Loucy (cell line): ENCODE measurements at regions not wholly inside any gene's neighbourhood (a gene's known extent, or its start where the extent isn't known, plus 50 kb on each side); places are given as distances from the start of the nearest gene placed in this dataset.
"Not testable (repeated sequence)": the region's sequence is repeated elsewhere in the genome, so short reads cannot be mapped to it uniquely, and the experiment has no call there.

Experiments
- H2AFZ ChIP-seq: fragments of 200-600 bp; sonication (generic); 2 replicates; pipeline ENCODE4 v1.6.0; 2016; ENCODE audit warnings: antibody characterized with exemption, mild to moderate bottlenecking, low read length, moderate library complexity
- H3F3A ChIP-seq: fragments of 200-600 bp; 2 replicates; pipeline ENCODE4 v1.6.0; 2016; ENCODE audit warnings: antibody characterized with exemption, low read depth, mild to moderate bottlenecking
- H3K27me3 ChIP-seq: fragments of 200-600 bp; sonication (generic); 2 replicates; pipeline ENCODE4 v1.6.1; 2014; ENCODE audit warnings: low read length, mild to moderate bottlenecking; ENCODE audit not compliant: insufficient read depth, poor library complexity, severe bottlenecking
- H3K36me3 ChIP-seq: fragments of 200-600 bp; sonication (generic); 2 replicates; pipeline ENCODE4 v1.6.1; 2016; ENCODE audit warnings: low read length; ENCODE audit not compliant: insufficient read depth
- H3K4me1 ChIP-seq: fragments of 200-600 bp; sonication (generic); 2 replicates; pipeline ENCODE4 v1.5.1; 2014; ENCODE audit warnings: low read length, mild to moderate bottlenecking; ENCODE audit not compliant: insufficient read depth, poor library complexity, severe bottlenecking
- H3K4me2 ChIP-seq: fragments of 200-600 bp; sonication (generic); 2 replicates; pipeline ENCODE4 v1.6.0; 2014; ENCODE audit warnings: antibody characterized with exemption, low read length, low read depth, mild to moderate bottlenecking; ENCODE audit not compliant: poor library complexity, severe bottlenecking
- H3K4me3 ChIP-seq: fragments of 200-600 bp; sonication (generic); 2 replicates; pipeline ENCODE4 v1.5.1; 2014; ENCODE audit warnings: low read length, mild to moderate bottlenecking, mixed read lengths; ENCODE audit not compliant: poor library complexity, severe bottlenecking
- H3K79me2 ChIP-seq: fragments of 200-600 bp; sonication (generic); 2 replicates; pipeline ENCODE4 v1.6.1; 2014; ENCODE audit warnings: low read length; ENCODE audit not compliant: insufficient read depth
- H3K9ac ChIP-seq: fragments of 200-600 bp; sonication (generic); 2 replicates; pipeline ENCODE4 v1.6.0; 2014; ENCODE audit warnings: mild to moderate bottlenecking, low read depth, low read length, moderate library complexity; ENCODE audit not compliant: poor library complexity, severe bottlenecking
- H3K9me2 ChIP-seq: fragments of 200-600 bp; sonication (generic); replicated peaks from 2 replicates; pipeline ENCODE4 v1.6.1; 2016; ENCODE audit warnings: low read depth, low read length, mixed read lengths
- H3K9me3 ChIP-seq: fragments of 200-600 bp; sonication (generic); 2 replicates; pipeline ENCODE4 v1.6.1; 2014; ENCODE audit warnings: mild to moderate bottlenecking, antibody characterized with exemption, low read length, low read depth; ENCODE audit not compliant: insufficient read depth
- H4K20me1 ChIP-seq: fragments of 200-600 bp; sonication (generic); 2 replicates; pipeline ENCODE4 v1.6.0; 2014; ENCODE audit warnings: antibody characterized with exemption, low read length, mild to moderate bottlenecking; ENCODE audit not compliant: insufficient read depth, poor library complexity, severe bottlenecking
- EZH2phosphoT487 ChIP-seq: fragments of 200-600 bp; IDR thresholded peaks from 2 replicates; pipeline ENCODE4 v1.6.1; 2018; ENCODE audit warnings: antibody characterized with exemption, mild to moderate bottlenecking, moderate library complexity, borderline replicate concordance
- TF ChIP-seq, protein P1 (sequence below): fragments of 200-600 bp; sonication (generic); conservative IDR thresholded peaks from 2 replicates; pipeline ENCODE4 v1.5.1; 2014; ENCODE audit warnings: mild to moderate bottlenecking, antibody characterized with exemption, low read length

DNA sequence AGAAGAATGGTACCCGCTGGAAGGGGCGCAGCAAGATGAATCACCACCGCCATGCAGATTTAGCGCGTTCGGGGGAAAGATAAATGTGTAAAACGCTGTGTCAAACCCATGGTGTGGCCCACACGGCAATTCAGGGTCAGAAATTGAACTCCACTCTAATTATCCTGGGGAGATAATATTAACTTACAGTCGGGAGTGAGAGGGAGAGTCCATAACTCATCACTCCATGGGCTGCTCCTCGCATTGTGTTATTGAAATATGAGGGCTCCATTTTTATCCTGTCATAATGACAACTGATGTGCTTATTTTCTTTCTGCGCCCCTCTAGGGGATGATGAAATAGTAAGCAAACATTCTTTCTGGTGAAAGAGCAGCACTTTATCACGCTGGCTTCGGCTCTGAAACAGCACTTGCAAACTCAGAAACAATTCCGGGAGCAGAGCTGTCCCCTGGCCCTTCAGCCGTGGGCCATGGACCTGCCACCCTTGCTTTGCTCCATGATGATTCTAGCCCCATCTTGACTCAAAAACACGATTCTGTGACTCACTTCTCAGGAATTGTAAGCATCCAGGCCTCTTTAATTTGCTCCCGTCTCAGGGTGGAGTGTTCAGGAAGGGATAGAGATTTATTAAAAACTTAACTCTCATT, 431.6 kb downstream of the IRX1 start:
- H3K4me1 ChIP-seq = no peaks in the 10 kb centered on the region

DNA sequence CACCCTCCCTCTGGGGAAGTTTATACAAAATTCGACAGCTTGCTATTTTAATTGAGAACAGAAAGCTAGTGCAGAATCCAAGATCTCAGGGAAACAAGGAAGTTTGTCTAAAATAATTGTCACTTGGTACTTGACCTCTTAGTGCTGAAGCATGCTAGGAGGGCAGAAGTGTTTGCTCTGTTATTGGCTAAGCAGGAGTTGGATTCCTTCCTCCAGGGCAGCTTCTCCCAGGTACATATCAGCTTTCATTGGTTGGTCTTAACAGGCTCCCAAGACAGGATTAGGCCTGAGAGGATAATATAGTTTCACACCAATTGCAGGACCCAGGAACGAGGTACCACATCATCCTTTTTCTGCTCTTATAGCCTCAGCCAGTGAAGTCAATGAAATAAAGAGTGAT, 432.8 kb downstream of the IRX1 start:
- TF ChIP-seq, protein P1, sequence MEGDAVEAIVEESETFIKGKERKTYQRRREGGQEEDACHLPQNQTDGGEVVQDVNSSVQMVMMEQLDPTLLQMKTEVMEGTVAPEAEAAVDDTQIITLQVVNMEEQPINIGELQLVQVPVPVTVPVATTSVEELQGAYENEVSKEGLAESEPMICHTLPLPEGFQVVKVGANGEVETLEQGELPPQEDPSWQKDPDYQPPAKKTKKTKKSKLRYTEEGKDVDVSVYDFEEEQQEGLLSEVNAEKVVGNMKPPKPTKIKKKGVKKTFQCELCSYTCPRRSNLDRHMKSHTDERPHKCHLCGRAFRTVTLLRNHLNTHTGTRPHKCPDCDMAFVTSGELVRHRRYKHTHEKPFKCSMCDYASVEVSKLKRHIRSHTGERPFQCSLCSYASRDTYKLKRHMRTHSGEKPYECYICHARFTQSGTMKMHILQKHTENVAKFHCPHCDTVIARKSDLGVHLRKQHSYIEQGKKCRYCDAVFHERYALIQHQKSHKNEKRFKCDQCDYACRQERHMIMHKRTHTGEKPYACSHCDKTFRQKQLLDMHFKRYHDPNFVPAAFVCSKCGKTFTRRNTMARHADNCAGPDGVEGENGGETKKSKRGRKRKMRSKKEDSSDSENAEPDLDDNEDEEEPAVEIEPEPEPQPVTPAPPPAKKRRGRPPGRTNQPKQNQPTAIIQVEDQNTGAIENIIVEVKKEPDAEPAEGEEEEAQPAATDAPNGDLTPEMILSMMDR = no peak
- TF ChIP-seq EZH2phosphoT487 = no peak
- Histone ChIP-seq H3K9me3 (no peaks in the 10 kb centered on the region), H3K4me2 (no peak overlapping the region), H3K4me1 (no peaks in the 10 kb centered on the region), H3K4me3 (no peak overlapping the region), H3K9me2 (no peaks in the 10 kb centered on the region), H2AFZ (no peak overlapping the region), H3K27me3 (no peaks in the 10 kb centered on the region), H3K36me3 (no peaks in the 10 kb centered on the region), H4K20me1 (no peaks in the 10 kb centered on the region), H3K79me2 (no peaks in the 10 kb centered on the region), H3K9ac (no peak overlapping the region), H3F3A (no peaks in the 10 kb centered on the region)

More for the DNA sequence above, 431.6 kb downstream of the IRX1 start:
- Histone ChIP-seq H3K9me3 (no peaks in the 10 kb centered on the region), H4K20me1 (no peaks in the 10 kb centered on the region), H3K9ac (no peak overlapping the region), H3K9me2 (no peaks in the 10 kb centered on the region), H3K4me2 (no peak overlapping the region), H3K36me3 (no peaks in the 10 kb centered on the region), H3K27me3 (no peaks in the 10 kb centered on the region), H2AFZ (no peak overlapping the region), H3F3A (no peaks in the 10 kb centered on the region), H3K4me3 (no peak overlapping the region), H3K79me2 (no peaks in the 10 kb centered on the region)
- TF ChIP-seq EZH2phosphoT487 = no peak
- TF ChIP-seq, protein P1 = no peak

DNA sequence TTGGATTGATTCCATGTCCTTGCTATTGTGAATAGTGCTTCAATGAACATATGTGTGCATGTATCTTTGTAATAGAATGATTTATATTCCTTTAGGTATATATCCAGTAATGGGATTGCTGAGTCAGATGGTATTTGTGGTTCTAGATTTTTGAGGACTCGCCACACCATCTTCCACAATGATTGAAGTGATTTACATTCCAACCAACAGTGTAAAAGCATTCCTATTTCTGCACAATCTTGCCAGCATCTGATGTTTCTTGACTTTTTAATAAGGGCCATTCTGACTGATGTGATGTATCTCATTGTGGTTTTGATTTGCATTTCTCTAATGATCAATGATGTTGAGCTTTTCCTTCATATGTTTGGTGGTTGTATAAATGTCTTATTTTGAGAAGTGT, 437.9 kb downstream of the IRX1 start:
- not testable (repeated sequence) for H3K4me1 ChIP-seq, H3K79me2 ChIP-seq, H3K4me3 ChIP-seq, H3K9me3 ChIP-seq, H3F3A ChIP-seq, H3K9ac ChIP-seq, H2AFZ ChIP-seq, H3K36me3 ChIP-seq, H4K20me1 ChIP-seq, H3K9me2 ChIP-seq, H3K4me2 ChIP-seq
- peaks cover 33% of the 10 kb centered on the region for H3K27me3 ChIP-seq

DNA sequence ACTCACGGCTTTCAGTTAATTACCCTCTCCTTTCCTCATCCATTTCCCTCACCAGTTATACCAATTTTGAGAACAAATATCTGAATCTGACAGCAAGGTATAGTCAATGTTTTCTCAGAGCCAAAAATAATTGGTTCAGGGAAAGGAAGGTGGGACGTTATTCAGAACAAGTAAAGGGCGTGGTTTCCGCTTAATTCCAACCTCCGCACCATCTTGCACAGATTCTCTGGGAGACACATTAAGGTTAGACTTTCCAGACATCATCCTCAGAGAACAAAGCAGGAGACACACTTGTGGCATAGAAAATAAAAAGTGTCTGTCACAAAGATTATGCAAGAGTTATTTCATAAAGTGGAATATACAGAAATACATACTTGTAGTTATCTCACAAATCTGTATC, 441.2 kb downstream of the IRX1 start:
- H3K9me3 ChIP-seq = peaks cover 2% of the 10 kb centered on the region; the same call in 1 of the 2 replicates
- no peak overlapping the region for H3K4me2 ChIP-seq
- H2AFZ ChIP-seq = no peak overlapping the region
- no peaks in the 10 kb centered on the region for H3K36me3 ChIP-seq
- H3F3A ChIP-seq = no peaks in the 10 kb centered on the region
- no peak overlapping the region for H3K9ac ChIP-seq
- peaks cover 60% of the 10 kb centered on the region for H3K27me3 ChIP-seq
- TF ChIP-seq, protein P1 = no peak
- no peak for TF ChIP-seq EZH2phosphoT487
- no peaks in the 10 kb centered on the region for H3K79me2 ChIP-seq
- H3K4me1 ChIP-seq = peaks cover 7% of the 10 kb centered on the region
- no peaks in the 10 kb centered on the region for H3K9me2 ChIP-seq
- H4K20me1 ChIP-seq = no peaks in the 10 kb centered on the region
- no peak overlapping the region for H3K4me3 ChIP-seq
